ENCODE measurements at regions not wholly inside any gene's neighbourhood (a gene's known extent, or its start where the extent isn't known, plus 50 kb on each side); places are given as distances from the start of the nearest gene placed in this dataset.

DNA sequence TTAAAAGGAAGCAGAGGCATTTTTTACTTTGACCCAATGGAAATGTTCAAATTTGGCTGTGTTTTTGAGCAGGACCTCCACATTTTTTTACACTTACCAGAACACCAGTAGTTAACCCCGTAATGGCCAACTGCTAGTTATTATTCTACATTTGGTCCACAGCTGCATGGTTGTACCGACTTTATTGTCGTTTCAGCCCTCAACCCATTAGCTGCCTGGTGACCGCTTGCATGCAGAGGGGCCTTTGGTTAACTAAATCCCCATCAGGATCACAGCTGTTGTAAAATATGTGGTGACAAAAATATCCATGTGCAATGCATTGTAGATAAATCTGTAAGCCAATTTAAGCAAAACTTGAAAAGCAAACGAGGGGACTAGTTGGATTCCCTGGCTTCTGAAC is 342.2 kb upstream of the MEOX2 start:
- TF ChIP-seq, protein P1, sequence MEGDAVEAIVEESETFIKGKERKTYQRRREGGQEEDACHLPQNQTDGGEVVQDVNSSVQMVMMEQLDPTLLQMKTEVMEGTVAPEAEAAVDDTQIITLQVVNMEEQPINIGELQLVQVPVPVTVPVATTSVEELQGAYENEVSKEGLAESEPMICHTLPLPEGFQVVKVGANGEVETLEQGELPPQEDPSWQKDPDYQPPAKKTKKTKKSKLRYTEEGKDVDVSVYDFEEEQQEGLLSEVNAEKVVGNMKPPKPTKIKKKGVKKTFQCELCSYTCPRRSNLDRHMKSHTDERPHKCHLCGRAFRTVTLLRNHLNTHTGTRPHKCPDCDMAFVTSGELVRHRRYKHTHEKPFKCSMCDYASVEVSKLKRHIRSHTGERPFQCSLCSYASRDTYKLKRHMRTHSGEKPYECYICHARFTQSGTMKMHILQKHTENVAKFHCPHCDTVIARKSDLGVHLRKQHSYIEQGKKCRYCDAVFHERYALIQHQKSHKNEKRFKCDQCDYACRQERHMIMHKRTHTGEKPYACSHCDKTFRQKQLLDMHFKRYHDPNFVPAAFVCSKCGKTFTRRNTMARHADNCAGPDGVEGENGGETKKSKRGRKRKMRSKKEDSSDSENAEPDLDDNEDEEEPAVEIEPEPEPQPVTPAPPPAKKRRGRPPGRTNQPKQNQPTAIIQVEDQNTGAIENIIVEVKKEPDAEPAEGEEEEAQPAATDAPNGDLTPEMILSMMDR (IDR thresholded peaks at IDR 0.05; ENCODE audit: control insufficient read depth, extremely low read depth, insufficient read depth): no peak
- DNase-seq (ENCODE audit: low read depth): no peak

DNA sequence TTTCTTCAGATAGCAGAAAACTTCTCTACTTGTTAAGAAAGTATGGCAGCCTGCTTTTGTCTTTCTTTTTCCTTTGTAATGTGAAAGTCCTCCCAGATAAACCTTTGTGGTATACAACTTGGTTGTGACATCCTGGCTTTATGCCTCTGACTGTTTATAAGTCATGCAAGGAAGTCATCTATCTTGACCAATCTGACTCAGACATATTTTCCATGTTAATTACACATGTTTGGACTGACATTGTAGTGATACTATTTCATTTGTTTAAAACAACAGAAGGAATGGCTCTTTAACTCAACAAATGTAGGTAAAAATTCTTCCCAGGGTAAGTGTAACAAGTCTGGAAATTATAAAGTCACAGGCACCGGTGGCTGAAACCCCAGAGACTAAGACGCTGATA is 341.6 kb upstream of the MEOX2 start:
- TF ChIP-seq, protein P1 (IDR thresholded peaks at IDR 0.05; ENCODE audit: control insufficient read depth, extremely low read depth, insufficient read depth): no peak
- no peak for DNase-seq (ENCODE audit: low read depth)
- no peak overlapping the region for H3K4me3 ChIP-seq (ENCODE audit: low read depth, low read length)

More for the DNA sequence above, 342.2 kb upstream of the MEOX2 start:
- no peak overlapping the region for H3K4me3 ChIP-seq (ENCODE audit: low read depth, low read length)

DNA sequence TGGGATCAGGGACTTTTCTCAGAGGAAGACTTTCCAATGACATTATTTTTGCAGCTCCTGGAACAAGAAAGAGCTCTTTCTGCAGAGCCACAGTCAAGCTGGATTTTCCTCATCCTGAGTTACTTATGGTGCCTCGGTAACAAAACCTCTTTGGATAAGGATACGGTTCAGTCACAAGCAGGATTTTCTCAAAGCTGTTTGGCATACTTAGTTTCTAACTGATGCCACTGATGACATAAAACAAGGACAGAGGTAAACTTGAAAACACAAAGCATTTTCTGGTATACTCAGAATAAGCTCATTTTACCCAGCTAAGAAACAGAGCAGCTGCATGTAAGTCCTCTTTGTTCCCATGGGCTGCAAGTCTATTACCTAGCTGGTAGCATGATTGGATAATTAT is 340.9 kb upstream of the MEOX2 start:
- no peak for DNase-seq (ENCODE audit: low read depth)
- TF ChIP-seq, protein P1 (IDR thresholded peaks at IDR 0.05; ENCODE audit: control insufficient read depth, extremely low read depth, insufficient read depth): no peak

DNA sequence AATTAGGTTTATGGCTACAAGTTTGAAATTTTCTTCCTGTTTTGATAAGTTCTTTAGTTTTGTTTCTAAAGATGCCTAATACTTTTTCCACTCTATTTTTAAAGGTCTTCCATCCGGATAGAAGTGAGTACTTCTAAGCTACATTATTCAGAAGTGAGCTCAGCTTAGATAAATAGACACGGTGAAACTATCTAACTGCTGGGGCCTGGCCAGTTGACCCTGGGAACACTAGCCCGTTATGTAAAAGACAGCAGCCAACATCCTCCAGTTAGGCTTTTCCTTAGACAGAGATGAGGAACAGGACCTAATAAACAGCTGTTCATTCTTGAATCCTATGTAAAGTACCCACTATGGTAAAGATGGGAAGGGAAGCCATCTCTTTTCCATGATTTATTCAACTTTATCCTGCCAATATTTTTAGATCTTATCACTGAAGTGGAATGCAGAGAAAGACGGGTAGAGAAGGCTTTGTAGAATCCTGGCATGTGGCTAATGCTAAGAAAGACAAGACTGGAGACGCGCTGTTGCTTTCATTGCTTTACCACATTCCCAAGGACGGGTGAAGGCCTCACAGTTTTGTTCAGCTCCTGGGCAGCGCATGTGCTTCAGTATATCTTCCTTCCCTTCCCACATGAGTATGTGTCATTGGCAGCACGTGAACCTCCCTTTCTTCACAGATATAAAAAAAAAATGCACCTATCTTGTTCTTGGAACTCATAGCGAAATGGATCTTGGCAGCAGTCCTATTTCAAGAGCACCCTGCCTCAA is 340.0 kb upstream of the MEOX2 start:
- TF ChIP-seq, protein P1 (IDR thresholded peaks at IDR 0.05; ENCODE audit: control insufficient read depth, extremely low read depth, insufficient read depth): no peak
- no peak for DNase-seq (ENCODE audit: low read depth)
- no peak overlapping the region for H3K4me3 ChIP-seq (ENCODE audit: low read depth, low read length)

More for the DNA sequence above, 340.9 kb upstream of the MEOX2 start:
- no peak overlapping the region for H3K4me3 ChIP-seq (ENCODE audit: low read depth, low read length)

DNA sequence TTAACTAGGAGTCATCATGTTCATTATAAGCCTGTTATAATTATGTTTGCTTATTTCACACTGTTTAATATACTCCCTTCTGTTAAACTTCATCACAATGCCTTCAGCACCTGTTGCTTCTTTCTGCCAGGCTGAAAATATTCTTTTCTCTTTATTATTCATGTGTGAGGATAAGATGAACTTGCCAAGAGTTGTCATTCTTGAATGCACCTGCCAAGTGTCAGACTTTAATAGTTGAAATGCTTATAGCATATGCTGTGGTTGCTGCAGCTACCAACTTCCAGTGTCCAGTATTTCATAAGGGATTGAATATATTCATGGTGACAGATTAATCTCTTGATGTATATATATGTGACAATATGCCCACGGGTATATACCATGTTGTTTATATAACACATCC is 339.2 kb upstream of the MEOX2 start:
- DNase-seq (ENCODE audit: low read depth): no peak
- TF ChIP-seq, protein P1 (IDR thresholded peaks at IDR 0.05; ENCODE audit: control insufficient read depth, extremely low read depth, insufficient read depth): no peak
- no peak overlapping the region for H3K4me3 ChIP-seq (ENCODE audit: low read depth, low read length)

DNA sequence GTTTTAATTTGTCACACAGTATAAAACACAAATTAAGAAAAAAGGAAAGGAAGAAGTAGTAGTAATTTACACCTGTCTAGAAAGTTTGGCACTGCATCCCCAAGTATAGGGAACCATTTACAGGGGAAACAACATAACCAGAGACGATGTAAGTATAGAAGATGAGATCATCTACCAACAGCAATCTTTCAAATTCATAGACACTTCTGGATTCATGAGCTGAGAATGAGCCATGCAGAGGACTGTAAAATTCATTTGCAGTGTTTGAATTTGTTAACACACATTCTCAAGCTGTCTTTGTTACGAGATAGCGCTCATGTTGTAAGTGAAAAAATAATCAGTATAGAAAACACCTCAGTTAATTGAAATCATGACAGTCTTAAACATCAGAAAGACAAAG is 337.0 kb upstream of the MEOX2 start:
- TF ChIP-seq, protein P1 (IDR thresholded peaks at IDR 0.05; ENCODE audit: control insufficient read depth, extremely low read depth, insufficient read depth): no peak
- H3K4me3 ChIP-seq (ENCODE audit: low read depth, low read length): no peak overlapping the region
- DNase-seq (ENCODE audit: low read depth): no peak

DNA sequence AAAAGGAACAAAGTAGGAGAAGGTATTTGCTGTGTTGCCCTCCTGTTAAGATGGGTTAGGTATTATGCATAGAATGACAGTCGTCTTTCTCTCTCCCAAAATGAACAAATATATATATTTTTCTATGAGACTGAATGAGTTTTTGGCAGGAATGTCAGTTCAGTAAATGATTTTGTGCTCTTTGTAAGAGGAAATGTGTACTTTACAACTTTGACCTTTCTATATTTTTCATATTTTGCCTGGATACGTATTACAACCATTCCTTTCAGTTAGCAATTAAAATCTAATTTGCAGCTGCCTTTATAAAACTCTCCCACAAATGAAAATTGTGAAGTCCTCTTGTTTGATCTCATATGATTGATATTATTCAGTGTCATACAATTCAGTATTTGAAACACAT is 336.6 kb upstream of the MEOX2 start:
- no peak for DNase-seq (ENCODE audit: low read depth)
- no peak overlapping the region for H3K4me3 ChIP-seq (ENCODE audit: low read depth, low read length)
- TF ChIP-seq, protein P1 (IDR thresholded peaks at IDR 0.05; ENCODE audit: control insufficient read depth, extremely low read depth, insufficient read depth): no peak

All from LNCaP clone FGC (cell line).